Ramos (cell line): ENCODE measurements at regions not wholly inside any gene's neighbourhood (a gene's known extent, or its start where the extent isn't known, plus 50 kb on each side); places are given as distances from the start of the nearest gene placed in this dataset.

Experiments used
- in situ Hi-C: fragments of 300-500 bp; cut with MboI; formaldehyde crosslinking; loops from one replicate; pipeline ENCODE4 v1.14.3; 2022; ENCODE audit warnings: low sequenced_read_pairs; ENCODE audit not compliant: unreplicated experiment

GRCh38 chr7:12779947-12780346 is 92.5 kb downstream of the ARL4A start:
- in situ Hi-C loops = no loop called here

- in situ Hi-C loops = no loop called here
Observed at GRCh38 chr7:12783421-12784095, 96.1 kb downstream of the ARL4A start.

GRCh38 chr7:12785473-12785872 is 98.0 kb downstream of the ARL4A start:
- in situ Hi-C loops = no loop called here

- in situ Hi-C loops = no loop called here
Observed at GRCh38 chr7:12786494-12786893, 99.1 kb downstream of the ARL4A start.

GRCh38 chr7:12788171-12788570 is 100.7 kb downstream of the ARL4A start:
- in situ Hi-C loops = no loop called here

GRCh38 chr7:12788591-12788990 is 101.2 kb downstream of the ARL4A start:
- in situ Hi-C loops = no loop called here

GRCh38 chr7:12794722-12795302 is 107.4 kb downstream of the ARL4A start:
- in situ Hi-C loops = no loop called here

GRCh38 chr7:12796397-12797127 is 109.1 kb downstream of the ARL4A start:
- in situ Hi-C loops = no loop called here

GRCh38 chr7:12800486-12800885 is 113.1 kb downstream of the ARL4A start:
- in situ Hi-C loops = no loop called here

GRCh38 chr7:12801107-12801506 is 113.7 kb downstream of the ARL4A start:
- in situ Hi-C loops = no loop called here

- in situ Hi-C loops = no loop called here
Observed at GRCh38 chr7:12802070-12802469, 114.6 kb downstream of the ARL4A start.

- in situ Hi-C loops = no loop called here
Observed at GRCh38 chr7:12803542-12803941, 116.1 kb downstream of the ARL4A start.

GRCh38 chr7:12805518-12805928 is 118.1 kb downstream of the ARL4A start:
- in situ Hi-C loops = no loop called here

GRCh38 chr7:12805957-12806356 is 118.5 kb downstream of the ARL4A start:
- in situ Hi-C loops = no loop called here

GRCh38 chr7:12809476-12809875 is 122.0 kb downstream of the ARL4A start:
- in situ Hi-C loops = no loop called here

- in situ Hi-C loops = no loop called here
Observed at GRCh38 chr7:12812111-12812510, 124.7 kb downstream of the ARL4A start.

- in situ Hi-C loops = no loop called here
Observed at GRCh38 chr7:12814107-12814506, 126.7 kb downstream of the ARL4A start.

- in situ Hi-C loops = no loop called here
Observed at GRCh38 chr7:12814828-12815227, 127.4 kb downstream of the ARL4A start.

GRCh38 chr7:12815426-12815825 is 128.0 kb downstream of the ARL4A start:
- in situ Hi-C loops = no loop called here

GRCh38 chr7:12815871-12816270 is 128.4 kb downstream of the ARL4A start:
- in situ Hi-C loops = no loop called here

GRCh38 chr7:12820777-12821176 is 133.3 kb downstream of the ARL4A start:
- in situ Hi-C loops = no loop called here

- in situ Hi-C loops = no loop called here
Observed at GRCh38 chr7:12821746-12822145, 134.3 kb downstream of the ARL4A start.
